Colonic mucosa (tissue), 4 donors: ENCODE measurements at regions not wholly inside any gene's neighbourhood (a gene's known extent, or its start where the extent isn't known, plus 50 kb on each side); places are given as distances from the start of the nearest gene placed in this dataset.

Experiments
- DNase-seq: peaks from one replicate; pipeline ENCODE4 v3.0.0-alpha.2; 2020
- H3K27ac ChIP-seq: fragments of 200-600 bp; one replicate; pipeline ENCODE4 v1.8.0; 2021
- H3K27me3 ChIP-seq: fragments of 200-600 bp; one replicate; pipeline ENCODE4 v1.8.0; 2021
- H3K36me3 ChIP-seq: fragments of 200-600 bp; one replicate; pipeline ENCODE4 v1.8.0; 2021
- H3K4me1 ChIP-seq: fragments of 200-600 bp; one replicate; pipeline ENCODE4 v1.8.0; 2021; ENCODE audit warnings: mild to moderate bottlenecking
- H3K4me3 ChIP-seq: fragments of 200-600 bp; one replicate; pipeline ENCODE4 v1.8.0; 2021
- H3K9ac ChIP-seq, 2 donors: one replicate each; pipeline ENCODE4 v1.7.0; 2013; ENCODE audit warnings: control low read depth in 2 of 2, low read depth in 2 of 2, low read length in 2 of 2
- H3K9me3 ChIP-seq: fragments of 200-600 bp; one replicate; pipeline ENCODE4 v1.8.0; 2021
- CTCF ChIP-seq: fragments of 200-600 bp; IDR thresholded peaks from one replicate; pipeline ENCODE4 v1.8.0; 2022; ENCODE audit warnings: antibody characterized with exemption, mild to moderate bottlenecking
- intact Hi-C: fragments of 100-400 bp; cut with DNase I; formaldehyde crosslinking; loops from one replicate; pipeline ENCODE4 v1.14.1; 2022
- donor health status: healthy.
- donor health status: DM: no; HTN: no; CAD: no.
- donor health status: DM: no; HTN: no; CAD: no.

- H3K9ac ChIP-seq, result no peak overlapping the region
- TF ChIP-seq CTCF, result no peak
- no peaks in the 10 kb centered on the region for H3K36me3 ChIP-seq
- intact Hi-C loops, result no loop called here
- no peak for DNase-seq
- H3K9me3 ChIP-seq, result no peaks in the 10 kb centered on the region
- no peak overlapping the region for H3K4me3 ChIP-seq
- H3K27me3 ChIP-seq, result no peaks in the 10 kb centered on the region
- H3K27ac ChIP-seq, result no peak overlapping the region
- no peaks in the 10 kb centered on the region for H3K4me1 ChIP-seq
Measured at GRCh38 chr2:41723526-41723925, 324.3 kb upstream of the PKDCC start.

- no peak overlapping the region for H3K27ac ChIP-seq
- no peak for DNase-seq
- no peak overlapping the region for H3K9ac ChIP-seq
- no peaks in the 10 kb centered on the region for H3K9me3 ChIP-seq
- H3K4me3 ChIP-seq, result no peak overlapping the region
- H3K27me3 ChIP-seq, result no peaks in the 10 kb centered on the region
- intact Hi-C loops, result no loop called here
- TF ChIP-seq CTCF, result no peak
- no peaks in the 10 kb centered on the region for H3K4me1 ChIP-seq
- no peaks in the 10 kb centered on the region for H3K36me3 ChIP-seq
Measured at GRCh38 chr2:41724465-41724864, 323.4 kb upstream of the PKDCC start.

GRCh38 chr2:41725901-41726300 lies 321.9 kb upstream of the PKDCC start:
- intact Hi-C loops, result no loop called here
- Histone ChIP-seq H3K27me3 (no peaks in the 10 kb centered on the region), H3K9me3 (no peaks in the 10 kb centered on the region), H3K27ac (no peak overlapping the region), H3K4me1 (no peaks in the 10 kb centered on the region), H3K9ac (no peak overlapping the region), H3K4me3 (no peak overlapping the region), H3K36me3 (no peaks in the 10 kb centered on the region)
- no peak for DNase-seq
- TF ChIP-seq CTCF, result no peak

- no peak overlapping the region for H3K27ac ChIP-seq
- intact Hi-C loops, result no loop called here
- no peak for DNase-seq
Measured at GRCh38 chr2:41726364-41726763, 321.5 kb upstream of the PKDCC start.

GRCh38 chr2:41727152-41727551 lies 320.7 kb upstream of the PKDCC start:
- TF ChIP-seq CTCF, result no peak
- Histone ChIP-seq H3K36me3 (no peaks in the 10 kb centered on the region), H3K4me1 (no peaks in the 10 kb centered on the region), H3K27ac (no peak overlapping the region), H3K4me3 (no peak overlapping the region), H3K27me3 (no peaks in the 10 kb centered on the region), H3K9me3 (no peaks in the 10 kb centered on the region), H3K9ac (no peak overlapping the region)
- intact Hi-C loops, result no loop called here
- no peak for DNase-seq

More at GRCh38 chr2:41726364-41726763, 321.5 kb upstream of the PKDCC start:
- no peaks in the 10 kb centered on the region for H3K4me1 ChIP-seq
- no peaks in the 10 kb centered on the region for H3K27me3 ChIP-seq
- no peak overlapping the region for H3K9ac ChIP-seq
- H3K4me3 ChIP-seq, result no peak overlapping the region
- no peaks in the 10 kb centered on the region for H3K9me3 ChIP-seq
- TF ChIP-seq CTCF, result no peak
- no peaks in the 10 kb centered on the region for H3K36me3 ChIP-seq

GRCh38 chr2:41727711-41728110 lies 320.1 kb upstream of the PKDCC start:
- no peak for TF ChIP-seq CTCF
- Histone ChIP-seq H3K27ac (no peak overlapping the region), H3K4me1 (no peaks in the 10 kb centered on the region), H3K4me3 (no peak overlapping the region), H3K9ac (no peak overlapping the region), H3K9me3 (no peaks in the 10 kb centered on the region), H3K36me3 (no peaks in the 10 kb centered on the region), H3K27me3 (no peaks in the 10 kb centered on the region)
- intact Hi-C loops, result no loop called here
- DNase-seq, result no peak
